Panc1 (cell line): ENCODE measurements at regions not wholly inside any gene's neighbourhood (a gene's known extent, or its start where the extent isn't known, plus 50 kb on each side); places are given as distances from the start of the nearest gene placed in this dataset.

Experiments
- ATAC-seq: fragments of 200-7000 bp; cut with Tn5 transposase; 2 replicates; pipeline ENCODE4 v1.9.1; 2020; ENCODE audit warnings: mild to moderate bottlenecking, moderate library complexity
- BruUV-seq: library from RNA; stranded (reverse); fragments of 400-500 nt; replicated peaks from 2 replicates; lab custom pipeline; 2021; lab: Mats Ljungman, UMichigan
- CTCF ChIA-PET: fragments of 300-600 bp; sonication (Branson Sonifier 250); formaldehyde crosslinking; loops from one replicate; lab custom pipeline; 2022; ENCODE audit warnings: antibody characterized with exemption; lab: Charles Lee
- POLR2A ChIA-PET: fragments of 300-600 bp; sonication (Branson Sonifier 250); formaldehyde crosslinking; loops from one replicate; lab custom pipeline; 2022; ENCODE audit warnings: antibody characterized with exemption; lab: Charles Lee
- DNase-seq: peaks from one replicate; pipeline ENCODE4 v3.0.0-alpha.2; 2010; ENCODE audit warnings: low read depth, low spot score
- H3K27ac ChIP-seq: 2 replicates; pipeline ENCODE4 v1.5.1; 2011; ENCODE audit warnings: mild to moderate bottlenecking, low read length, inconsistent platforms
- H3K27me3 ChIP-seq: fragments of 200-500 bp; sonication (Bioruptor generic); 2 replicates; pipeline ENCODE4 v1.6.0; 2014; ENCODE audit warnings: low read length, inconsistent platforms; ENCODE audit not compliant: control insufficient read depth, insufficient read depth
- H3K36me3 ChIP-seq: fragments of 200-500 bp; sonication (Bioruptor generic); 2 replicates; pipeline ENCODE4 v1.5.1; 2014; ENCODE audit warnings: inconsistent platforms, mild to moderate bottlenecking, low read length, moderate library complexity; ENCODE audit not compliant: control insufficient read depth, insufficient read depth
- H3K4me1 ChIP-seq: 2 replicates; pipeline ENCODE4 v1.5.1; 2011; ENCODE audit warnings: inconsistent platforms, mild to moderate bottlenecking, low read length, moderate library complexity; ENCODE audit not compliant: control insufficient read depth, insufficient read depth
- H3K4me3 ChIP-seq, 2 experiments: 2 replicates each; pipeline ENCODE4 v1.5.1; 2011 to 2012; ENCODE audit warnings: low read depth in 2 of 2, low read length in 2 of 2, mild to moderate bottlenecking in 2 of 2, inconsistent platforms in 1 of 2, moderate library complexity in 1 of 2
- H3K9me3 ChIP-seq: fragments of 200-500 bp; sonication (Bioruptor generic); 2 replicates; pipeline ENCODE4 v1.5.1; 2014; ENCODE audit warnings: low read depth, mild to moderate bottlenecking, inconsistent platforms, low read length, moderate library complexity; ENCODE audit not compliant: control insufficient read depth, insufficient read depth
- CTCF ChIP-seq: fragments of 450-650 bp; IDR thresholded peaks from 2 replicates; pipeline ENCODE4 v1.5.1; 2017; ENCODE audit warnings: mild to moderate bottlenecking
- POLR2AphosphoS5 ChIP-seq: IDR thresholded peaks from 2 replicates; pipeline ENCODE4 v1.6.1; 2012; ENCODE audit warnings: mild to moderate bottlenecking, low read depth, low read length, moderate library complexity
- REST ChIP-seq, 2 experiments: IDR thresholded peaks; 2 replicates each; pipeline ENCODE4 v1.6.1; 2011 to 2012; ENCODE audit warnings: low read depth in 2 of 2, control low read depth in 1 of 2, low read length in 1 of 2, mild to moderate bottlenecking in 1 of 2, moderate library complexity in 1 of 2; ENCODE audit not compliant: insufficient read depth in 1 of 2
- SIN3A ChIP-seq: IDR thresholded peaks from 2 replicates; pipeline ENCODE4 v1.6.1; 2012; ENCODE audit warnings: low read depth, mild to moderate bottlenecking, low read length, moderate library complexity, borderline replicate concordance; ENCODE audit not compliant: insufficient read depth
- TCF7L2 ChIP-seq: IDR thresholded peaks from 2 replicates; pipeline ENCODE4 v1.6.1; 2011; ENCODE audit warnings: mild to moderate bottlenecking, low read depth, low read length, inconsistent platforms
- in situ Hi-C: cut with HindIII; loops from 2 replicates; pipeline ENCODE4 v1.10.0; 2016; ENCODE audit warnings: low sequenced_read_pairs, low pct_unique_long_range_greater_than_20kb
- intact Hi-C: fragments of 100-400 bp; cut with micrococcal nuclease; formaldehyde crosslinking; loops from one replicate; pipeline ENCODE4 v1.10.0; 2022; ENCODE audit not compliant: unreplicated experiment

GRCh38 chr6:169157197-169158148 lies 96.2 kb downstream of the THBS2 start:
- DNase-seq, result no peak
- no peak for TF ChIP-seq CTCF
- TF ChIP-seq SIN3A, result no peak
- no peak for TF ChIP-seq REST (IDR thresholded peaks at IDR 0.05; ENCODE audit: insufficient read depth in 1 of 2, low read depth in 2 of 2, low read length in 1 of 2)
- no peak for TF ChIP-seq TCF7L2
- no peak for TF ChIP-seq POLR2AphosphoS5
- Histone ChIP-seq H3K4me3 (no peak overlapping the region), H3K27me3 (no peaks in the 10 kb centered on the region), H3K4me1 (no peaks in the 10 kb centered on the region), H3K36me3 (no peaks in the 10 kb centered on the region), H3K27ac (no peak overlapping the region), H3K9me3 (no peaks in the 10 kb centered on the region)
- POLR2A ChIA-PET, result no interaction called here
- no TSS peak for BruUV-seq
- CTCF ChIA-PET, result no interaction called here
- in situ Hi-C loops (no loop called here), intact Hi-C loops (no loop called here)
- ATAC-seq, result no peak

- ATAC-seq (no peak), DNase-seq (no peak)
- no peak for TF ChIP-seq SIN3A
- no peak for TF ChIP-seq CTCF
- TF ChIP-seq POLR2AphosphoS5, result no peak
- no peak for TF ChIP-seq REST (IDR thresholded peaks at IDR 0.05; ENCODE audit: insufficient read depth in 1 of 2, low read depth in 2 of 2, low read length in 1 of 2)
- no peak for TF ChIP-seq TCF7L2
- CTCF ChIA-PET, result no interaction called here
- POLR2A ChIA-PET, result no interaction called here
- Histone ChIP-seq H3K9me3 (no peaks in the 10 kb centered on the region), H3K4me3 (no peak overlapping the region), H3K27ac (no peak overlapping the region), H3K27me3 (no peaks in the 10 kb centered on the region), H3K4me1 (no peaks in the 10 kb centered on the region), H3K36me3 (no peaks in the 10 kb centered on the region)
- in situ Hi-C loops (no loop called here), intact Hi-C loops (no loop called here)
- no TSS peak for BruUV-seq
Observed at GRCh38 chr6:169156793-169157147, 96.9 kb downstream of the THBS2 start.
